Choroid plexus epithelial cell (primary cell): ENCODE measurements at regions not wholly inside any gene's neighbourhood (a gene's known extent, or its start where the extent isn't known, plus 50 kb on each side); places are given as distances from the start of the nearest gene placed in this dataset.

Source experiments
- DNase-seq: peaks from one replicate; pipeline ENCODE4 v3.0.0-alpha.2; 2010; ENCODE audit warnings: low read depth
- H3K4me3 ChIP-seq: 2 replicates; pipeline ENCODE4 v1.5.1; 2011; ENCODE audit warnings: low read depth, mild to moderate bottlenecking, control low read depth, low read length, moderate library complexity
- TF ChIP-seq, protein P1 (sequence below): conservative IDR thresholded peaks from 2 replicates; pipeline ENCODE4 v1.5.1; 2011; ENCODE audit warnings: low read depth, mild to moderate bottlenecking, control low read depth, inconsistent platforms, low read length, moderate library complexity

GRCh38 chr5:71982717-71983395 is 124.4 kb upstream of the MAP1B start:
- H3K4me3 ChIP-seq, result no peak overlapping the region
- TF ChIP-seq, protein P1, sequence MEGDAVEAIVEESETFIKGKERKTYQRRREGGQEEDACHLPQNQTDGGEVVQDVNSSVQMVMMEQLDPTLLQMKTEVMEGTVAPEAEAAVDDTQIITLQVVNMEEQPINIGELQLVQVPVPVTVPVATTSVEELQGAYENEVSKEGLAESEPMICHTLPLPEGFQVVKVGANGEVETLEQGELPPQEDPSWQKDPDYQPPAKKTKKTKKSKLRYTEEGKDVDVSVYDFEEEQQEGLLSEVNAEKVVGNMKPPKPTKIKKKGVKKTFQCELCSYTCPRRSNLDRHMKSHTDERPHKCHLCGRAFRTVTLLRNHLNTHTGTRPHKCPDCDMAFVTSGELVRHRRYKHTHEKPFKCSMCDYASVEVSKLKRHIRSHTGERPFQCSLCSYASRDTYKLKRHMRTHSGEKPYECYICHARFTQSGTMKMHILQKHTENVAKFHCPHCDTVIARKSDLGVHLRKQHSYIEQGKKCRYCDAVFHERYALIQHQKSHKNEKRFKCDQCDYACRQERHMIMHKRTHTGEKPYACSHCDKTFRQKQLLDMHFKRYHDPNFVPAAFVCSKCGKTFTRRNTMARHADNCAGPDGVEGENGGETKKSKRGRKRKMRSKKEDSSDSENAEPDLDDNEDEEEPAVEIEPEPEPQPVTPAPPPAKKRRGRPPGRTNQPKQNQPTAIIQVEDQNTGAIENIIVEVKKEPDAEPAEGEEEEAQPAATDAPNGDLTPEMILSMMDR, result no peak
- no peak for DNase-seq

- H3K4me3 ChIP-seq, result no peak overlapping the region
- TF ChIP-seq, protein P1, result no peak
- DNase-seq, result no peak
Observed at GRCh38 chr5:71986101-71986500, 121.2 kb upstream of the MAP1B start.

DNA sequence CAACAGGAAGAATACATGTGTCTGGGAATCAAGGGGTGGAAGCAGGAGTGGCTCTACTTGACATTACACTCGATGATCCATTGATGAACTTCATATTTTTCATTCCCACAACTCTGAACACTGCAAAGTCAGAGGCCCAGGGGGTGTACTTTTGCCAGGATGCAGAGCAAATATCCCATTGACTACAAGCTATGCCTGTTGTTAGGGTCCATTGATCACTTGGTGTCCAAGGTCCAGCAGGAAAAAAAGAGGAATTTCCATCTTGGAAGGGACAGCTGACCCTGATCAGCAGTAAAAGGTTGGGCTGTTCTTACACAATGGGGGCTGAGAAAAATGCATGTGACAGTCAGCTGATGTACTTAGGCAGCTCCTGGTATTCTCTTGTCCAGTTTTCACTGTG is 118.5 kb upstream of the MAP1B start:
- H3K4me3 ChIP-seq, result no peak overlapping the region
- TF ChIP-seq, protein P1, result no peak
- DNase-seq, result no peak

DNA sequence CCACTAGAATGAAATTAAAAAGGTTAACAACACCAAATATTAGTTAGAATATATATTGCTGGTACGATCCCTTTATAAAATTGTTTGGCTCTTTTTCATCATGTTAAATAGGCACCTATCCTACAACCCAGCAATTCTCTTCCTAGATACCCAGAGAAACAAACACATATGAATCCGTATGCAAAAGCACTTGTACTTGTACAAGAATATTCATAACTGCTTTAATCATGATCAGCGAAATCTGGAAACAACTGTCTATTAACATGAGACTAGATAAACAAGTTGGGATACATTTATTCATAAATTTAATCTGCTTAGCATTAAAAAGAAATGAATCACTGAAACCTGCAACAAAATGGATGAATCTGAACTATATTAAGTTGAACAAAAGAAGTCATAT is 113.7 kb upstream of the MAP1B start:
- TF ChIP-seq, protein P1, result no peak
- H3K4me3 ChIP-seq, result no peak overlapping the region
- no peak for DNase-seq

DNA sequence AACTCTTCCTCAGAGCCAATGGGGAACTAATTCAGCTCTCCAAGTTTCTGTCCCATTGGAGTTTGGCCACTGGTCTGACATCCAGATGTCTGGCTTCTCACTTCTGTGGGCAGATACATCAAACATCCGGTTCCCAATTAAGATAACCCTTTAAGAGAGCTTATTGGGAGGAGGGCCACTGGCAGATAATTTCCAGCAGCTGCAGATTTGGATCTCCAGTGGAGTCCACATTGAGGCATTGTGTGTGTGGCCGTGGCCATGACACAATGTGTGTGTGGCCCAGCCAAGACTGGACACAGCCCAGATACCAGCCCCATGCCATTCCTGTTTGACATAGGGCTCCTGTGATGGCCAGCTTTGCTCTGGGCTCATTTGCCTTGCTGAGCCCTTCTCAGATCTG is 110.5 kb upstream of the MAP1B start:
- DNase-seq, result no peak
- no peak overlapping the region for H3K4me3 ChIP-seq
- TF ChIP-seq, protein P1, result no peak

DNA sequence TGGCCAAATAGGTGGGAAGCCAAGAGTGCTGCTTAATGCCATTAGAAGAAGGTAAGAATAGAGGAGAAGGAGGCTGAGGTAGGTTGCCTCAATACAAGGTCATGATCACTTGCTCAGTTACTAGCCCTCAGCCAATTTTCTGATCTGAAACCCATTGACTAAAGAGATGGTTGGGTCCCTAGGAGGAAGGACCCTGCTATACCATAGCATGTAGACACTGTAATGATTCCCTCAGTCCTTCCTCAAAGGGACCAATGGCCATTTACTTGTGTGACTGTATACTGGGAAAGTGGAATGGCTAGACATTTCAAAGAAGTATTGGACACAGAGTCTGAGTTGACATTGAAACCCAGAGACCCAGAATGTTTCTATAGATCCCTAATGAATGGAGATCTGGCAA is 108.5 kb upstream of the MAP1B start:
- H3K4me3 ChIP-seq, result no peak overlapping the region
- DNase-seq, result no peak
- TF ChIP-seq, protein P1, result no peak

DNA sequence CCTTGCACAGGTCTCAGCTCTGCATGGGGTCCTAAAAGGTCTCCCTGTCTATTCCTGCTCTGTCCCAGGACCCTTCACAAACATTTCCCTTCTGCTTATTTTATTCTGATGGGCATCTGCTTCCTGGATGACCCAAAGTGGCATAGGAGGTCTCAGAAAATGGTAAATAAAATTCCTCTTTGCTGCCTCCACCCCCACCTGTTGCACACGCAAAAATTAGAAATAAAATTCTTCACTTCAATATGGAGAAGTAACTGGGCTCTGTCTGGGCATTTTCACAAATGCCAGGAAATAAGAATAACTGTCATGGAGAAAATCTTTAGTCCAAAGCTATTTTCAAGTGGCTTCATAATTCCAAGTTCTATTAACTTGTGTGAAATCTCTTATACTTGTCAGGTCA is 106.6 kb upstream of the MAP1B start:
- DNase-seq, result no peak
- TF ChIP-seq, protein P1, result no peak
- no peak overlapping the region for H3K4me3 ChIP-seq
